ENCODE measurements at regions not wholly inside any gene's neighbourhood (a gene's known extent, or its start where the extent isn't known, plus 50 kb on each side); places are given as distances from the start of the nearest gene placed in this dataset.

DNA sequence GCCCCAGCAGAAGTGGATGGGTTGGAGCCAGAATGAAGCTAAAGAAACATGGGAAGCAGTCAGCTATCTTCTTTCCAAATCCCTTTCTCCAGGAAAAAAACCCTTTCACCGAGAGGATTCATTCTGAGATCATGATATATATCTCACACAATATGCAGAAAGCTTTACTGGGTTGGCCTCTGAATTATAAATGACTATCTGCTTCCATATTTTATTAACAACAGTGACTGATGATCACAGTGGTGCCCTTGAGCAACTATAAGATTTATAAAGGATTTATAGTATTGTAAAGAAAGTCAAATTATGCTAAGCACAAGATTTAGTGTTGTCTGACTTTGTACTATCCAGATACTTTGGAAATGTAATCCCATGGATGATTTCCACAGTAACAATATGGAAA, 180.3 kb downstream of the KCNE4 start:
- TF ChIP-seq, protein P1, sequence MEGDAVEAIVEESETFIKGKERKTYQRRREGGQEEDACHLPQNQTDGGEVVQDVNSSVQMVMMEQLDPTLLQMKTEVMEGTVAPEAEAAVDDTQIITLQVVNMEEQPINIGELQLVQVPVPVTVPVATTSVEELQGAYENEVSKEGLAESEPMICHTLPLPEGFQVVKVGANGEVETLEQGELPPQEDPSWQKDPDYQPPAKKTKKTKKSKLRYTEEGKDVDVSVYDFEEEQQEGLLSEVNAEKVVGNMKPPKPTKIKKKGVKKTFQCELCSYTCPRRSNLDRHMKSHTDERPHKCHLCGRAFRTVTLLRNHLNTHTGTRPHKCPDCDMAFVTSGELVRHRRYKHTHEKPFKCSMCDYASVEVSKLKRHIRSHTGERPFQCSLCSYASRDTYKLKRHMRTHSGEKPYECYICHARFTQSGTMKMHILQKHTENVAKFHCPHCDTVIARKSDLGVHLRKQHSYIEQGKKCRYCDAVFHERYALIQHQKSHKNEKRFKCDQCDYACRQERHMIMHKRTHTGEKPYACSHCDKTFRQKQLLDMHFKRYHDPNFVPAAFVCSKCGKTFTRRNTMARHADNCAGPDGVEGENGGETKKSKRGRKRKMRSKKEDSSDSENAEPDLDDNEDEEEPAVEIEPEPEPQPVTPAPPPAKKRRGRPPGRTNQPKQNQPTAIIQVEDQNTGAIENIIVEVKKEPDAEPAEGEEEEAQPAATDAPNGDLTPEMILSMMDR (IDR thresholded peaks at IDR 0.05) = no peak
- TF ChIP-seq POLR2A (IDR thresholded peaks at IDR 0.05; ENCODE audit: low read depth) = no peak
